Hepatocyte (in vitro differentiated cells): ENCODE measurements at regions not wholly inside any gene's neighbourhood (a gene's known extent, or its start where the extent isn't known, plus 50 kb on each side); places are given as distances from the start of the nearest gene placed in this dataset.

Source experiments
- DNase-seq: peaks from one replicate; pipeline ENCODE4 v3.0.0-alpha.2; 2016; ENCODE audit warnings: low spot score
- H2AFZ ChIP-seq: fragments of 200-600 bp; sonication (generic); 2 replicates; pipeline ENCODE4 v1.6.0; 2016; ENCODE audit warnings: antibody characterized with exemption, mild to moderate bottlenecking
- H3K27ac ChIP-seq: fragments of 200-600 bp; sonication (generic); 2 replicates; pipeline ENCODE4 v1.5.1; 2016; ENCODE audit warnings: mild to moderate bottlenecking
- H3K27me3 ChIP-seq: fragments of 200-600 bp; sonication (generic); 2 replicates; pipeline ENCODE4 v1.6.1; 2016
- H3K36me3 ChIP-seq: fragments of 200-600 bp; sonication (generic); replicated peaks from 2 replicates; pipeline ENCODE4 v1.5.1; 2016; ENCODE audit warnings: low read depth; ENCODE audit not compliant: insufficient read depth
- H3K4me1 ChIP-seq: fragments of 200-600 bp; sonication (generic); 2 replicates; pipeline ENCODE4 v1.5.1; 2016; ENCODE audit warnings: mild to moderate bottlenecking, moderate library complexity; ENCODE audit not compliant: insufficient read depth
- H3K4me2 ChIP-seq: fragments of 200-600 bp; sonication (generic); 2 replicates; pipeline ENCODE4 v1.6.0; 2016
- H3K4me3 ChIP-seq: fragments of 200-600 bp; sonication (generic); 2 replicates; pipeline ENCODE4 v1.5.1; 2016; ENCODE audit warnings: mild to moderate bottlenecking
- H3K79me2 ChIP-seq: fragments of 200-600 bp; sonication (generic); 2 replicates; pipeline ENCODE4 v1.6.0; 2017; ENCODE audit warnings: mild to moderate bottlenecking
- H3K9me2 ChIP-seq: fragments of 200-600 bp; sonication (generic); replicated peaks from 2 replicates; pipeline ENCODE4 v1.6.0; 2017; ENCODE audit warnings: mild to moderate bottlenecking; ENCODE audit not compliant: insufficient read depth
- H3K9me3 ChIP-seq: fragments of 200-600 bp; sonication (generic); 2 replicates; pipeline ENCODE4 v1.5.1; 2016; ENCODE audit warnings: low read depth, mild to moderate bottlenecking
- H4K20me1 ChIP-seq: fragments of 200-600 bp; sonication (generic); 2 replicates; pipeline ENCODE4 v1.6.0; 2016; ENCODE audit warnings: mild to moderate bottlenecking; ENCODE audit not compliant: insufficient read depth, poor library complexity, severe bottlenecking
- CTCF ChIP-seq: fragments of 200-600 bp; sonication (generic); IDR thresholded peaks from 2 replicates; pipeline ENCODE4 v1.5.1; 2016; ENCODE audit warnings: antibody characterized with exemption, mild to moderate bottlenecking; ENCODE audit not compliant: poor library complexity
- EZH2 ChIP-seq: fragments of 200-600 bp; sonication (generic); IDR thresholded peaks from 2 replicates; pipeline ENCODE4 v1.6.1; 2016; ENCODE audit warnings: antibody characterized with exemption, mild to moderate bottlenecking, borderline replicate concordance
- EZH2phosphoT487 ChIP-seq: fragments of 200-600 bp; sonication (generic); IDR thresholded peaks from one replicate; pipeline ENCODE4 v1.6.1; 2018; ENCODE audit warnings: antibody characterized with exemption, mild to moderate bottlenecking, low read depth, moderate library complexity; ENCODE audit not compliant: unreplicated experiment, severe bottlenecking
- WGBS: methylation state at CpG from one replicate; pipeline ENCODE4 v1.1.6; 2016; ENCODE audit warnings: low lambda C conversion rate; ENCODE audit errors: missing lambda C conversion rate; 5-methylcytosine and 5-hydroxymethylcytosine counted together

DNA sequence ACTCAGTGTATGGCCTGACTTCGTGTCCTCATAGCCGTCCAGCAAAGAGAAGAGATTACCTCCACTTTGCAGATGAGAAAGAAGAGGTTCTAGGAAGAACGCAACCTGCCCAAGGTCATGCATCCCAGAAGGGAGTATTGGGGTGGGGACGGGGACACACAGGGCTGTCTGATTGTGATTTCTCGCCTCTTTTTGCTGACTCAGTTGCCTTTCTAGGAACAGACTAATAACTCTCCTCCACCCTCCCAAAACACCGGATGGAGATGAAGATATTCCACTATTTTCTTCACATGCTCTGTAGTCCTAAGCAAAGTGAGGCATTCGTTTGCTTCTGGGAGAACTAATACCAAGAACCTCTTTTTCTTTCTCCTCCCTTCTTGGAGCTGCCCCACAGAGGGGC is 529.3 kb downstream of the MIAT start:
- Histone ChIP-seq H3K4me3 (no peak overlapping the region), H2AFZ (no peak overlapping the region), H3K79me2 (no peaks in the 10 kb centered on the region), H3K9me2 (no peaks in the 10 kb centered on the region), H3K27ac (no peak overlapping the region), H3K9me3 (no peaks in the 10 kb centered on the region), H3K36me3 (no peaks in the 10 kb centered on the region), H3K27me3 (peaks cover 4% of the 10 kb centered on the region), H4K20me1 (no peaks in the 10 kb centered on the region), H3K4me2 (no peak overlapping the region), H3K4me1 (no peaks in the 10 kb centered on the region)
- no peak for TF ChIP-seq EZH2phosphoT487
- TF ChIP-seq EZH2: no peak
- TF ChIP-seq CTCF: no peak
- 87% methylated on average over 7 of the region's 7 CpGs for WGBS
- DNase-seq: no peak

GRCh38 chr22:27192135-27192829 is 534.9 kb downstream of the MIAT start:
- no peaks in the 10 kb centered on the region for H3K4me1 ChIP-seq
- no peak overlapping the region for H3K4me3 ChIP-seq
- H3K27me3 ChIP-seq: no peaks in the 10 kb centered on the region
- H3K27ac ChIP-seq: no peak overlapping the region
- H4K20me1 ChIP-seq: no peaks in the 10 kb centered on the region
- WGBS: 80% methylated on average over 17 of the region's 17 CpGs
- no peak for DNase-seq
- H2AFZ ChIP-seq: no peak overlapping the region
- no peak for TF ChIP-seq CTCF
- no peak for TF ChIP-seq EZH2
- no peak for TF ChIP-seq EZH2phosphoT487
- H3K79me2 ChIP-seq: no peaks in the 10 kb centered on the region
- no peaks in the 10 kb centered on the region for H3K9me3 ChIP-seq
- no peaks in the 10 kb centered on the region for H3K36me3 ChIP-seq
- no peak overlapping the region for H3K4me2 ChIP-seq
- no peaks in the 10 kb centered on the region for H3K9me2 ChIP-seq

DNA sequence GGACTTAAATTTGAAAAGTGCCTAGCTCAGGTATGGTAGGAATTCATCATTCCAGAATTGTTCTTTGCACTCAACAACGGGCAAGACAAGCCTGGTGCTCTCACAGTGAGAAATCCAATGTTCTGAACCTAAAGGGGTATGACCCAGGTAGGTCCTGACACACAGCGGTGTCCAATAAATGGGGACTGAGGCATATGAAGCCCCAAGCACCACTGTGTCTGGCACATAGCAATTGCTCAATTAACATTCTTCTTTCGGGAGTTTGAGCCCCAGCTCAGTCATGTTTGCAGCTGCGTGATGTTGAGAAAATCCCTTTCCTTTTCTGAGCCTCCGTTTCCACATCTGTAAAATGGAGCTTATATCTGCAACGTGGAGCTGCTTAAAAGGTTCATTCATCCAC is 535.8 kb downstream of the MIAT start:
- no peaks in the 10 kb centered on the region for H3K9me3 ChIP-seq
- H4K20me1 ChIP-seq: no peaks in the 10 kb centered on the region
- H3K4me3 ChIP-seq: no peak overlapping the region
- no peak for TF ChIP-seq CTCF
- no peaks in the 10 kb centered on the region for H3K36me3 ChIP-seq
- no peaks in the 10 kb centered on the region for H3K27me3 ChIP-seq
- WGBS: 89% methylated on average over 6 of the region's 6 CpGs
- H3K9me2 ChIP-seq: no peaks in the 10 kb centered on the region
- H3K4me1 ChIP-seq: no peaks in the 10 kb centered on the region
- no peak overlapping the region for H3K27ac ChIP-seq
- H2AFZ ChIP-seq: no peak overlapping the region
- no peaks in the 10 kb centered on the region for H3K79me2 ChIP-seq
- no peak for DNase-seq
- H3K4me2 ChIP-seq: no peak overlapping the region

DNA sequence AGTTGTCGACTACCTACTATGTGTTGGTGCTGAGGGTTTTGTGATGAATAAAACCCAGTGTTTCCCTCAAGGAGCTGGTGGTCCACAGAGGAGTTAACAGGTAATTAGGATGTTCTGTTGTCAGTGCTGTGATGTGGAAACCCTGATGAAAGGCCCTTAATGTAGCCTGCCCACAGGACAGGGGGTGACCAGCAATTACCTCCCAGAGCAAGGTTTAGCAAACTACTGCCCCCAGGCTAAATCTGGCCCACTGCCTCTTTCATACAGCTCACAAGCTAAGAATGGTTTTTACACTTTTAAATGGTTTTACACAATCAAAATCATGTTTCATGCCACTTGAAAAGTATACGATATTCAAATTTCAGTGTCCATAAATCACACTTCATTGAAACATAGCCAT is 536.2 kb downstream of the MIAT start:
- no peak for DNase-seq
- H2AFZ ChIP-seq: no peak overlapping the region
- no peaks in the 10 kb centered on the region for H3K9me2 ChIP-seq
- no peak overlapping the region for H3K4me3 ChIP-seq
- H3K27me3 ChIP-seq: no peaks in the 10 kb centered on the region
- H3K36me3 ChIP-seq: no peaks in the 10 kb centered on the region
- WGBS: 94% methylated on average over 2 of the region's 2 CpGs
- H4K20me1 ChIP-seq: no peaks in the 10 kb centered on the region
- H3K4me2 ChIP-seq: no peak overlapping the region
- no peaks in the 10 kb centered on the region for H3K4me1 ChIP-seq
- no peak overlapping the region for H3K27ac ChIP-seq
- no peaks in the 10 kb centered on the region for H3K9me3 ChIP-seq
- TF ChIP-seq CTCF (no peak), EZH2 (no peak), EZH2phosphoT487 (no peak)
- H3K79me2 ChIP-seq: no peaks in the 10 kb centered on the region
